ENCODE measurements at regions not wholly inside any gene's neighbourhood (a gene's known extent, or its start where the extent isn't known, plus 50 kb on each side); places are given as distances from the start of the nearest gene placed in this dataset.
"Not testable (repeated sequence)": the region's sequence is repeated elsewhere in the genome, so short reads cannot be mapped to it uniquely, and the experiment has no call there.

GRCh38 chrX:122591546-122591945 is 592.5 kb upstream of the GRIA3 start:
- no peaks in the 10 kb centered on the region for H3K36me3 ChIP-seq (ENCODE audit: control insufficient read depth, insufficient read depth, low read length)
- H3K9ac ChIP-seq (ENCODE audit: low read depth, low read length), result no peak overlapping the region
- no peak overlapping the region for H3K4me3 ChIP-seq (ENCODE audit: low read depth, low read length)
- H3K27me3 ChIP-seq (ENCODE audit: control insufficient read depth, insufficient read depth, low read length), result no peaks in the 10 kb centered on the region
- H3K9me3 ChIP-seq (ENCODE audit: control insufficient read depth, insufficient read depth, low read length), result no peaks in the 10 kb centered on the region
- H3K4me1 ChIP-seq (ENCODE audit: control insufficient read depth, insufficient read depth, low read length), result peaks cover 11% of the 10 kb centered on the region

- Histone ChIP-seq H3K4me1 (ENCODE audit: control insufficient read depth, insufficient read depth, low read length) (peaks cover 5% of the 10 kb centered on the region), H3K9ac (ENCODE audit: low read depth, low read length) (no peak overlapping the region), H3K9me3 (ENCODE audit: control insufficient read depth, insufficient read depth, low read length) (no peaks in the 10 kb centered on the region), H3K4me3 (ENCODE audit: low read depth, low read length) (no peak overlapping the region), H3K27me3 (ENCODE audit: control insufficient read depth, insufficient read depth, low read length) (no peaks in the 10 kb centered on the region), H3K36me3 (ENCODE audit: control insufficient read depth, insufficient read depth, low read length) (no peaks in the 10 kb centered on the region)
Observed at GRCh38 chrX:122596998-122597397, 587.1 kb upstream of the GRIA3 start.

- no peaks in the 10 kb centered on the region for H3K36me3 ChIP-seq (ENCODE audit: control insufficient read depth, insufficient read depth, low read length)
- no peaks in the 10 kb centered on the region for H3K4me1 ChIP-seq (ENCODE audit: control insufficient read depth, insufficient read depth, low read length)
- no peaks in the 10 kb centered on the region for H3K9me3 ChIP-seq (ENCODE audit: control insufficient read depth, insufficient read depth, low read length)
- H3K4me3 ChIP-seq (ENCODE audit: low read depth, low read length), result no peak overlapping the region
- no peak overlapping the region for H3K9ac ChIP-seq (ENCODE audit: low read depth, low read length)
- no peaks in the 10 kb centered on the region for H3K27me3 ChIP-seq (ENCODE audit: control insufficient read depth, insufficient read depth, low read length)
Observed at GRCh38 chrX:122622795-122623194, 561.3 kb upstream of the GRIA3 start.

- Histone ChIP-seq H3K4me1 (ENCODE audit: control insufficient read depth, insufficient read depth, low read length) (no peaks in the 10 kb centered on the region), H3K36me3 (ENCODE audit: control insufficient read depth, insufficient read depth, low read length) (no peaks in the 10 kb centered on the region), H3K27me3 (ENCODE audit: control insufficient read depth, insufficient read depth, low read length) (no peaks in the 10 kb centered on the region), H3K9ac (ENCODE audit: low read depth, low read length) (no peak overlapping the region), H3K9me3 (ENCODE audit: control insufficient read depth, insufficient read depth, low read length) (no peaks in the 10 kb centered on the region), H3K4me3 (ENCODE audit: low read depth, low read length) (no peak overlapping the region)
Observed at GRCh38 chrX:122625239-122625638, 558.8 kb upstream of the GRIA3 start.

GRCh38 chrX:122625821-122626220 is 558.3 kb upstream of the GRIA3 start:
- no peak overlapping the region for H3K9ac ChIP-seq (ENCODE audit: low read depth, low read length)
- no peaks in the 10 kb centered on the region for H3K36me3 ChIP-seq (ENCODE audit: control insufficient read depth, insufficient read depth, low read length)
- H3K4me1 ChIP-seq (ENCODE audit: control insufficient read depth, insufficient read depth, low read length), result no peaks in the 10 kb centered on the region
- H3K9me3 ChIP-seq (ENCODE audit: control insufficient read depth, insufficient read depth, low read length), result no peaks in the 10 kb centered on the region
- H3K27me3 ChIP-seq (ENCODE audit: control insufficient read depth, insufficient read depth, low read length), result no peaks in the 10 kb centered on the region
- no peak overlapping the region for H3K4me3 ChIP-seq (ENCODE audit: low read depth, low read length)

GRCh38 chrX:122626871-122627270 is 557.2 kb upstream of the GRIA3 start:
- H3K27me3 ChIP-seq (ENCODE audit: control insufficient read depth, insufficient read depth, low read length), result no peaks in the 10 kb centered on the region
- H3K9me3 ChIP-seq (ENCODE audit: control insufficient read depth, insufficient read depth, low read length), result no peaks in the 10 kb centered on the region
- H3K36me3 ChIP-seq (ENCODE audit: control insufficient read depth, insufficient read depth, low read length), result no peaks in the 10 kb centered on the region
- H3K9ac ChIP-seq (ENCODE audit: low read depth, low read length), result no peak overlapping the region
- H3K4me3 ChIP-seq (ENCODE audit: low read depth, low read length), result no peak overlapping the region
- no peaks in the 10 kb centered on the region for H3K4me1 ChIP-seq (ENCODE audit: control insufficient read depth, insufficient read depth, low read length)

- no peaks in the 10 kb centered on the region for H3K36me3 ChIP-seq (ENCODE audit: control insufficient read depth, insufficient read depth, low read length)
- H3K4me1 ChIP-seq (ENCODE audit: control insufficient read depth, insufficient read depth, low read length), result no peaks in the 10 kb centered on the region
- no peaks in the 10 kb centered on the region for H3K27me3 ChIP-seq (ENCODE audit: control insufficient read depth, insufficient read depth, low read length)
- no peaks in the 10 kb centered on the region for H3K9me3 ChIP-seq (ENCODE audit: control insufficient read depth, insufficient read depth, low read length)
- H3K4me3 ChIP-seq (ENCODE audit: low read depth, low read length), result no peak overlapping the region
- H3K9ac ChIP-seq (ENCODE audit: low read depth, low read length), result no peak overlapping the region
Observed at GRCh38 chrX:122641136-122641535, 542.9 kb upstream of the GRIA3 start.

- Histone ChIP-seq H3K9me3 (ENCODE audit: control insufficient read depth, insufficient read depth, low read length) (no peaks in the 10 kb centered on the region), H3K4me3 (ENCODE audit: low read depth, low read length) (no peak overlapping the region), H3K4me1 (ENCODE audit: control insufficient read depth, insufficient read depth, low read length) (no peaks in the 10 kb centered on the region), H3K36me3 (ENCODE audit: control insufficient read depth, insufficient read depth, low read length) (no peaks in the 10 kb centered on the region), H3K27me3 (ENCODE audit: control insufficient read depth, insufficient read depth, low read length) (no peaks in the 10 kb centered on the region), H3K9ac (ENCODE audit: low read depth, low read length) (no peak overlapping the region)
Observed at GRCh38 chrX:122641826-122642225, 542.3 kb upstream of the GRIA3 start.

GRCh38 chrX:122655256-122655655 is 528.8 kb upstream of the GRIA3 start:
- not testable (repeated sequence) for H3K27me3 ChIP-seq (ENCODE audit: control insufficient read depth, insufficient read depth, low read length); H3K4me3 ChIP-seq (ENCODE audit: low read depth, low read length)

GRCh38 chrX:122666601-122667000 is 517.5 kb upstream of the GRIA3 start:
- no peaks in the 10 kb centered on the region for H3K27me3 ChIP-seq (ENCODE audit: control insufficient read depth, insufficient read depth, low read length)
- no peaks in the 10 kb centered on the region for H3K9me3 ChIP-seq (ENCODE audit: control insufficient read depth, insufficient read depth, low read length)
- peaks cover 5% of the 10 kb centered on the region for H3K4me1 ChIP-seq (ENCODE audit: control insufficient read depth, insufficient read depth, low read length)
- no peak overlapping the region for H3K4me3 ChIP-seq (ENCODE audit: low read depth, low read length)
- no peak overlapping the region for H3K9ac ChIP-seq (ENCODE audit: low read depth, low read length)
- H3K36me3 ChIP-seq (ENCODE audit: control insufficient read depth, insufficient read depth, low read length), result no peaks in the 10 kb centered on the region

More at GRCh38 chrX:122655256-122655655, 528.8 kb upstream of the GRIA3 start:
- not testable (repeated sequence) for H3K9me3 ChIP-seq (ENCODE audit: control insufficient read depth, insufficient read depth, low read length); H3K36me3 ChIP-seq (ENCODE audit: control insufficient read depth, insufficient read depth, low read length); H3K9ac ChIP-seq (ENCODE audit: low read depth, low read length); H3K4me1 ChIP-seq (ENCODE audit: control insufficient read depth, insufficient read depth, low read length)

GRCh38 chrX:122667667-122668066 is 516.4 kb upstream of the GRIA3 start:
- no peaks in the 10 kb centered on the region for H3K4me1 ChIP-seq (ENCODE audit: control insufficient read depth, insufficient read depth, low read length)

GRCh38 chrX:122703762-122704161 is 480.3 kb upstream of the GRIA3 start:
- Histone ChIP-seq H3K9me3 (ENCODE audit: control insufficient read depth, insufficient read depth, low read length) (no peaks in the 10 kb centered on the region), H3K9ac (ENCODE audit: low read depth, low read length) (no peak overlapping the region), H3K4me1 (ENCODE audit: control insufficient read depth, insufficient read depth, low read length) (no peaks in the 10 kb centered on the region), H3K4me3 (ENCODE audit: low read depth, low read length) (no peak overlapping the region), H3K27me3 (ENCODE audit: control insufficient read depth, insufficient read depth, low read length) (no peaks in the 10 kb centered on the region), H3K36me3 (ENCODE audit: control insufficient read depth, insufficient read depth, low read length) (no peaks in the 10 kb centered on the region)

More at GRCh38 chrX:122667667-122668066, 516.4 kb upstream of the GRIA3 start:
- H3K9me3 ChIP-seq (ENCODE audit: control insufficient read depth, insufficient read depth, low read length), result no peaks in the 10 kb centered on the region
- H3K9ac ChIP-seq (ENCODE audit: low read depth, low read length), result no peak overlapping the region
- H3K36me3 ChIP-seq (ENCODE audit: control insufficient read depth, insufficient read depth, low read length), result no peaks in the 10 kb centered on the region
- H3K4me3 ChIP-seq (ENCODE audit: low read depth, low read length), result no peak overlapping the region
- H3K27me3 ChIP-seq (ENCODE audit: control insufficient read depth, insufficient read depth, low read length), result no peaks in the 10 kb centered on the region

GRCh38 chrX:122739770-122740169 is 444.3 kb upstream of the GRIA3 start:
- Histone ChIP-seq H3K4me3 (ENCODE audit: low read depth, low read length) (no peak overlapping the region), H3K36me3 (ENCODE audit: control insufficient read depth, insufficient read depth, low read length) (no peaks in the 10 kb centered on the region), H3K4me1 (ENCODE audit: control insufficient read depth, insufficient read depth, low read length) (no peaks in the 10 kb centered on the region), H3K9ac (ENCODE audit: low read depth, low read length) (no peak overlapping the region), H3K9me3 (ENCODE audit: control insufficient read depth, insufficient read depth, low read length) (no peaks in the 10 kb centered on the region), H3K27me3 (ENCODE audit: control insufficient read depth, insufficient read depth, low read length) (no peaks in the 10 kb centered on the region)
